ENCODE measurements at regions not wholly inside any gene's neighbourhood (a gene's known extent, or its start where the extent isn't known, plus 50 kb on each side); places are given as distances from the start of the nearest gene placed in this dataset.

- Histone ChIP-seq H3K4me1 (no peaks in the 10 kb centered on the region), H3K4me3 (ENCODE audit: low read depth, low read length) (no peak overlapping the region)
- TF ChIP-seq CTCF (IDR thresholded peaks at IDR 0.05) = no peak
Measured at GRCh38 chr3:117885011-117885441, 1149.6 kb downstream of the IGSF11 start.

GRCh38 chr3:117886147-117886546, 1148.5 kb downstream of the IGSF11 start:
- Histone ChIP-seq H3K9me3 (ENCODE audit: control insufficient read depth, low read length) (no peaks in the 10 kb centered on the region), H2AFZ (no peak overlapping the region), H3K4me3 (ENCODE audit: low read depth, low read length) (no peak overlapping the region), H3K9ac (no peak overlapping the region), H3K27me3 (ENCODE audit: control insufficient read depth, insufficient read depth, low read length) (no peaks in the 10 kb centered on the region), H3K79me2 (no peaks in the 10 kb centered on the region), H3K4me1 (no peaks in the 10 kb centered on the region), H3K27ac (no peak overlapping the region), H3K36me3 (ENCODE audit: control insufficient read depth, insufficient read depth, low read length) (no peaks in the 10 kb centered on the region), H3K4me2 (ENCODE audit: low read length) (no peak overlapping the region)
- TF ChIP-seq CTCF (IDR thresholded peaks at IDR 0.05) = no peak

More at GRCh38 chr3:117885011-117885441, 1149.6 kb downstream of the IGSF11 start:
- Histone ChIP-seq H3K27ac (no peak overlapping the region), H2AFZ (no peak overlapping the region), H3K36me3 (ENCODE audit: control insufficient read depth, insufficient read depth, low read length) (no peaks in the 10 kb centered on the region), H3K4me2 (ENCODE audit: low read length) (no peak overlapping the region), H3K27me3 (ENCODE audit: control insufficient read depth, insufficient read depth, low read length) (no peaks in the 10 kb centered on the region), H3K79me2 (no peaks in the 10 kb centered on the region), H3K9ac (no peak overlapping the region), H3K9me3 (ENCODE audit: control insufficient read depth, low read length) (no peaks in the 10 kb centered on the region)

GRCh38 chr3:117887031-117887430, 1147.6 kb downstream of the IGSF11 start:
- TF ChIP-seq CTCF (IDR thresholded peaks at IDR 0.05) = no peak

GRCh38 chr3:117887901-117888300, 1146.7 kb downstream of the IGSF11 start:
- no peaks in the 10 kb centered on the region for H3K27me3 ChIP-seq (ENCODE audit: control insufficient read depth, insufficient read depth, low read length)

More at GRCh38 chr3:117887031-117887430, 1147.6 kb downstream of the IGSF11 start:
- Histone ChIP-seq H3K4me2 (ENCODE audit: low read length) (no peak overlapping the region), H2AFZ (no peak overlapping the region), H3K9me3 (ENCODE audit: control insufficient read depth, low read length) (no peaks in the 10 kb centered on the region), H3K4me1 (no peaks in the 10 kb centered on the region), H3K4me3 (ENCODE audit: low read depth, low read length) (no peak overlapping the region), H3K79me2 (no peaks in the 10 kb centered on the region), H3K27me3 (ENCODE audit: control insufficient read depth, insufficient read depth, low read length) (no peaks in the 10 kb centered on the region), H3K9ac (no peak overlapping the region), H3K36me3 (ENCODE audit: control insufficient read depth, insufficient read depth, low read length) (no peaks in the 10 kb centered on the region), H3K27ac (no peak overlapping the region)

More at GRCh38 chr3:117887901-117888300, 1146.7 kb downstream of the IGSF11 start:
- Histone ChIP-seq H3K79me2 (no peaks in the 10 kb centered on the region), H3K4me1 (no peaks in the 10 kb centered on the region), H3K36me3 (ENCODE audit: control insufficient read depth, insufficient read depth, low read length) (no peaks in the 10 kb centered on the region), H2AFZ (no peak overlapping the region), H3K27ac (no peak overlapping the region), H3K9ac (no peak overlapping the region), H3K4me2 (ENCODE audit: low read length) (no peak overlapping the region), H3K4me3 (ENCODE audit: low read depth, low read length) (no peak overlapping the region), H3K9me3 (ENCODE audit: control insufficient read depth, low read length) (no peaks in the 10 kb centered on the region)
- TF ChIP-seq CTCF (IDR thresholded peaks at IDR 0.05) = no peak

All from parathyroid adenoma (tissue), 2 donors.